ENCODE measurements at regions not wholly inside any gene's neighbourhood (a gene's known extent, or its start where the extent isn't known, plus 50 kb on each side); places are given as distances from the start of the nearest gene placed in this dataset.

GRCh38 chr11:112457532-112457931, 196.9 kb upstream of the PLET1 start:
- TF ChIP-seq, protein P1, sequence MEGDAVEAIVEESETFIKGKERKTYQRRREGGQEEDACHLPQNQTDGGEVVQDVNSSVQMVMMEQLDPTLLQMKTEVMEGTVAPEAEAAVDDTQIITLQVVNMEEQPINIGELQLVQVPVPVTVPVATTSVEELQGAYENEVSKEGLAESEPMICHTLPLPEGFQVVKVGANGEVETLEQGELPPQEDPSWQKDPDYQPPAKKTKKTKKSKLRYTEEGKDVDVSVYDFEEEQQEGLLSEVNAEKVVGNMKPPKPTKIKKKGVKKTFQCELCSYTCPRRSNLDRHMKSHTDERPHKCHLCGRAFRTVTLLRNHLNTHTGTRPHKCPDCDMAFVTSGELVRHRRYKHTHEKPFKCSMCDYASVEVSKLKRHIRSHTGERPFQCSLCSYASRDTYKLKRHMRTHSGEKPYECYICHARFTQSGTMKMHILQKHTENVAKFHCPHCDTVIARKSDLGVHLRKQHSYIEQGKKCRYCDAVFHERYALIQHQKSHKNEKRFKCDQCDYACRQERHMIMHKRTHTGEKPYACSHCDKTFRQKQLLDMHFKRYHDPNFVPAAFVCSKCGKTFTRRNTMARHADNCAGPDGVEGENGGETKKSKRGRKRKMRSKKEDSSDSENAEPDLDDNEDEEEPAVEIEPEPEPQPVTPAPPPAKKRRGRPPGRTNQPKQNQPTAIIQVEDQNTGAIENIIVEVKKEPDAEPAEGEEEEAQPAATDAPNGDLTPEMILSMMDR (IDR thresholded peaks at IDR 0.05), result no peak
- TF ChIP-seq POLR2A (IDR thresholded peaks at IDR 0.05) (no peak), POLR2AphosphoS5 (IDR thresholded peaks at IDR 0.05) (no peak), EP300 (IDR thresholded peaks at IDR 0.05) (no peak)
